ENCODE measurements at regions not wholly inside any gene's neighbourhood (a gene's known extent, or its start where the extent isn't known, plus 50 kb on each side); places are given as distances from the start of the nearest gene placed in this dataset.
"Not testable (repeated sequence)": the region's sequence is repeated elsewhere in the genome, so short reads cannot be mapped to it uniquely, and the experiment has no call there.

DNA sequence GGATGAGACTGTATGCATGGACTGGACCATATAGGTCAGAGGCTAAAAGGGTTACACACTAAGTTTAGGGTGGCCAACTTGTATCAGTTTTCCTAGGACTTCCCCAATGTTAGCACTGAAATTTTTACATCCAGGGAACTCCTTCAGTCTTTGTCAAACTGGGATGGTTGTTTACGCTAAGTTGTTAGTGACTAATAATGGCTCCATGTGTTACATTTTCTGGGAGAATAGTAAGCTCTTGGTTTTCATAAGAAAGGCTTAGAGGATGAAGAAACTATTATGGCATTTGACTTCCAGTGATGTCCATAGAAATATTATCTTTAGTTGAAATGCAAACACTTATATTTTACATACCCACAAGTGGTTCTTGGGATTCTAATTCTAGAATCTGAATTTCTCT lies 57.9 kb upstream of the ST3GAL6 start:
- DNase-seq (ENCODE audit: low spot score): no peak

- DNase-seq (ENCODE audit: low spot score): no peak
These were observed 57.4 kb upstream of the ST3GAL6 start for GRCh38 chr3:98705694-98706093.

GRCh38 chr3:98708681-98709080 lies 54.5 kb upstream of the ST3GAL6 start:
- DNase-seq (ENCODE audit: low spot score): not testable (repeated sequence)

DNA sequence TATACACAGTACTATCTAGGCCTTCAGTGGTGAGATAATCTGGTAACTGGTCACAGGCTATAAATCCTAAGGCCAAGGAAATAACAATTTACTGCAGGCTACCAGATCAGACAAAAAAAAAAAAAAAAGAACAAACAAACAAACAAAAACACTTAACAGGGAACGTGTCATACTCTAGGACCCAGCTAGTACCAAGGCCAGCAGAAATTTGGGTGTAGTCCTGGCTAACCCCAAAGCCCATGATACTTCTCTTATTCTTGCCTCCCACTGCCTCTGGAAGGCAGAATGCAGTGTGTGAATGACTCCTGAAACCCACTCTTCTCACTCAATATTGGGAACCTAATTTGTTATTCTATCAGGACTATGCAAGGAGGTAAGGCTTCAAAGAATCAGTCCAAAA lies 53.7 kb upstream of the ST3GAL6 start:
- DNase-seq (ENCODE audit: low spot score): no peak

- no peak for DNase-seq (ENCODE audit: low spot score)
These were observed 53.0 kb upstream of the ST3GAL6 start for GRCh38 chr3:98710067-98710659.

GRCh38 chr3:98711426-98711825 lies 51.7 kb upstream of the ST3GAL6 start:
- no peak for DNase-seq (ENCODE audit: low spot score)

DNA sequence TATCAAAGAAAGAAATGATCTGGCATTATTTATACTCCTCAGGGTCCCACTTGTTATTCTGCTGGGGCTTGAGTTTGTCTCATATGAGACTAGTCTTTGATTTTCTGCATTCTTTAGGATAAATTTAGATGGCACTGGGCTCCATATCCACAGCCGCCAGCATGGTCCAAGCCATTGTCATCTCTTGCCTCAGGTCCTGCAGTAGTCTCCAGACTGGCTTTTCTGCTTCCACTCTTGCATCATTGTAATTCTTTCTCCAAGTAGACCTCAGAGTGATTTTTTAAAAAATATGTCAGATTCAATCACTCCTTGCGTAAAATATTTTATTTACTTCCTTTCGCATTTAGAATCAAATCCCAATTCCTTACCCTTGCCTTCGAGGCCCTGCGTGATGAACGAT lies 50.4 kb upstream of the ST3GAL6 start:
- no peak for DNase-seq (ENCODE audit: low spot score)

GRCh38 chr3:98713332-98713731 lies 49.8 kb upstream of the ST3GAL6 start:
- DNase-seq (ENCODE audit: low spot score): not testable (repeated sequence)
